Upper lobe of right lung (tissue), 1 donor: ENCODE measurements at regions not wholly inside any gene's neighbourhood (a gene's known extent, or its start where the extent isn't known, plus 50 kb on each side); places are given as distances from the start of the nearest gene placed in this dataset.

Source experiments
- ATAC-seq: fragments of 200-7000 bp; cut with Tn5 transposase; one replicate; pipeline ENCODE4 v1.9.1; 2020; ENCODE audit warnings: mild to moderate bottlenecking, moderate library complexity
- DNase-seq: peaks from one replicate; pipeline ENCODE4 v3.0.0-alpha.2; 2020
- H3K27ac ChIP-seq: fragments of 200-600 bp; one replicate; pipeline ENCODE4 v1.8.0; 2022
- H3K27me3 ChIP-seq: fragments of 200-600 bp; one replicate; pipeline ENCODE4 v1.8.0; 2022; ENCODE audit warnings: mild to moderate bottlenecking
- H3K36me3 ChIP-seq: fragments of 200-600 bp; one replicate; pipeline ENCODE4 v1.8.0; 2022
- H3K4me1 ChIP-seq: fragments of 200-600 bp; one replicate; pipeline ENCODE4 v1.8.0; 2022
- H3K4me3 ChIP-seq: fragments of 200-600 bp; one replicate; pipeline ENCODE4 v1.8.0; 2022; ENCODE audit warnings: mild to moderate bottlenecking
- H3K9me3 ChIP-seq: fragments of 200-600 bp; one replicate; pipeline ENCODE4 v1.8.0; 2022
- CTCF ChIP-seq: fragments of 200-600 bp; IDR thresholded peaks from one replicate; pipeline ENCODE4 v1.8.0; 2022; ENCODE audit warnings: antibody characterized with exemption
- intact Hi-C: fragments of 100-400 bp; cut with DNase I; formaldehyde crosslinking; loops from one replicate; pipeline ENCODE4 v1.11.0; 2022
- donor health status: DM: no; HTN: yes; CAD: no; lungs with severe emphysema.

DNA sequence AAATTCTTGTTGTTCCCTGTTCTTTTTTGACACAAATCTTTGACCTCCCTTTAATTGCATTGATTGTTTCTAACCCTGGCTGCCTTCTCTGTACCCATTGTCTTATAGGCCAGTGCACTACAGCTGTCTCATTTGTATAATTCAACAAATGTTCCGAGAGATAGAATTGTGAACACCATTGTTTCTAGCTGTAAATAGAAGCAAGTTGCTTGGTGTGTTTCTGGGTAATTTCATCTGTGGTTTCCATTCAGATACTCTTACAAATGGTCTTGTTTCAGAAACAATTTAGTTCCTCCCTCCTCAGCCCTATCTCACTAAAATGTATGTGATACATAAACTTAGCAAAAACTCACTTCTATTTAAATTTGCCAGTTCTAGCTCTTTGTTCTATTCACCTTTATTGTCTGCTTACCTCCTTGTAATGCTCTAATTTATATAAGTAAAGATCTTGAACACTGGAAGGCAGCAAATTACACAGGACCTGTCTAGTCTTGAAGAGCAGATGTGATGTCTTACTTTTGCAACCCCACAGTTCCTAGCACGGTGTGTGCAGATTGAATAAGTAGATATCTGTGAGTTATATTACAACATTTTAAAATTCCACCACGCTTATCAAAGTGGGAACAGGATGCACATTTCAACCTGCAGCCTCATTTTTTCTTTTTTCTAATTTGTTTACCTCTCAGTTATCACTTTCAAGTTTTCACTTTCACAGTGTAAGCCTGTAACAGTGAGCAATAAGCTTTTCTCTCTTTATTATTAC is 515.6 kb upstream of the ZP4 start:
- no peak overlapping the region for H3K4me3 ChIP-seq
- intact Hi-C loops, result no loop called here
- no peaks in the 10 kb centered on the region for H3K4me1 ChIP-seq
- H3K9me3 ChIP-seq, result no peaks in the 10 kb centered on the region
- ATAC-seq (no peak), DNase-seq (no peak)
- no peaks in the 10 kb centered on the region for H3K27me3 ChIP-seq
- H3K27ac ChIP-seq, result no peak overlapping the region
- H3K36me3 ChIP-seq, result no peaks in the 10 kb centered on the region
- TF ChIP-seq CTCF, result no peak

DNA sequence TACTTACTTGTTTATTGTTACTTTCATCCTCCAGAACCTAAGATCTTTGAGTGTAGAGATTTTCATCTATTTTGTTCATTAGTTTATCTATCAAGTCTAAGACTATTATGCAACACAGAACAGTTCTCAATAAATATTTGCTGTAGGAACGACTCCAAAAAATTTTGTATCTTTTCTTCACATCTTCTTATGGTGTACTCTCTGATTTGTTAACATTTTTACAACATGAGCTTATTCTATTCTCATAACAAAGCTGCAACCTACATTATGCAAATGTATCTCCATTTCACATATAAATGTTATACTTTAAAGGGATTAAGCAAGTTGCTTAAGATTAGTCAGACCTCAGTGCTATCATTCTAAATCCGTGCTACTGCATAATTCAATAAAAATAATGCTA is 514.2 kb upstream of the ZP4 start:
- no peaks in the 10 kb centered on the region for H3K9me3 ChIP-seq
- DNase-seq (no peak), ATAC-seq (no peak)
- no peaks in the 10 kb centered on the region for H3K27me3 ChIP-seq
- H3K4me3 ChIP-seq, result no peak overlapping the region
- no peak overlapping the region for H3K27ac ChIP-seq
- H3K36me3 ChIP-seq, result no peaks in the 10 kb centered on the region
- no peak for TF ChIP-seq CTCF
- intact Hi-C loops, result no loop called here
- no peaks in the 10 kb centered on the region for H3K4me1 ChIP-seq

DNA sequence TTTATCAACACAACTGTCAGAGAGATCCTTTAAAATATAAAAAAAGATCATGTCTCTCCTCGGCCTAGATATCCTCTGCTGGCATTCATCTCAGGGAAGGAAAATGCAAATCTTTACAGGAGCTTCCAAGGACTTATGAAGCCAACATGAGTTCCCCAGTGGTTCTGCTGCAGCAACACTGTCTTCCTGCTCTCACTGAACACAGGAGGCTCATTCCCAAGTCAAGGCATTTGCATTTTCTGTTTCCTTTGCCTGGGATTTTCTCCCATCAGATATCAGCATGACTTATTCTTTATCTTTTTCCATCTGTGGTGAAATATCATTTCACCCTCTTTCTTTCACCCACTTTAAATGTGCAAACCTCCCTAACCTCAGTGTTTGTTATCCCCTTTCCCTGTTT is 513.8 kb upstream of the ZP4 start:
- ATAC-seq, result no peak
- Histone ChIP-seq H3K27me3 (no peaks in the 10 kb centered on the region), H3K36me3 (no peaks in the 10 kb centered on the region), H3K4me3 (no peak overlapping the region), H3K9me3 (no peaks in the 10 kb centered on the region), H3K27ac (no peak overlapping the region), H3K4me1 (no peaks in the 10 kb centered on the region)
- no peak for DNase-seq
- intact Hi-C loops, result no loop called here
- TF ChIP-seq CTCF, result no peak

GRCh38 chr1:238401144-238401543 is 510.4 kb upstream of the ZP4 start:
- H3K27ac ChIP-seq, result no peak overlapping the region
- no peaks in the 10 kb centered on the region for H3K36me3 ChIP-seq
- ATAC-seq (no peak), DNase-seq (no peak)
- no peak for TF ChIP-seq CTCF
- no peaks in the 10 kb centered on the region for H3K4me1 ChIP-seq
- H3K27me3 ChIP-seq, result no peaks in the 10 kb centered on the region
- intact Hi-C loops, result no loop called here
- no peaks in the 10 kb centered on the region for H3K9me3 ChIP-seq
- H3K4me3 ChIP-seq, result no peak overlapping the region

DNA sequence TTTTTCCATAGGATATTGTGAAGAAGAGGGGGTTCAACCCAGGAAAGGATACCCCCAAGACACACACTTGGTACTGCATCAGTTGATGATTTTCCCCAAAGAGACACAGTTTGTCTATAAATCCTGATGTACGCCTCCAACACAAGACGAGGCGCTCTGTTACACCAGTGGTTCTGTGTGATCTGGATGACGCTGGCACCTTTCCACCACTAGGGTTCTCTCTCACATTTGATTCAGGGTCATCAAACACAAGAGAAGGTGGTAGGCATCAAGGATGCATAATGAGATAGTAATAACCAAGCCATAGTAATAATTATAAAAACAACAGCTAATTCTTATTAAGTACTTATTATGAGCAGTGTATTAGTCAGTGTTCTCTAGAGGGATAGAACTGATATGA is 508.8 kb upstream of the ZP4 start:
- H3K4me1 ChIP-seq, result no peaks in the 10 kb centered on the region
- H3K27me3 ChIP-seq, result no peaks in the 10 kb centered on the region
- no peaks in the 10 kb centered on the region for H3K9me3 ChIP-seq
- ATAC-seq (no peak), DNase-seq (no peak)
- intact Hi-C loops, result no loop called here
- H3K4me3 ChIP-seq, result no peak overlapping the region
- no peaks in the 10 kb centered on the region for H3K36me3 ChIP-seq
- no peak overlapping the region for H3K27ac ChIP-seq
- no peak for TF ChIP-seq CTCF

DNA sequence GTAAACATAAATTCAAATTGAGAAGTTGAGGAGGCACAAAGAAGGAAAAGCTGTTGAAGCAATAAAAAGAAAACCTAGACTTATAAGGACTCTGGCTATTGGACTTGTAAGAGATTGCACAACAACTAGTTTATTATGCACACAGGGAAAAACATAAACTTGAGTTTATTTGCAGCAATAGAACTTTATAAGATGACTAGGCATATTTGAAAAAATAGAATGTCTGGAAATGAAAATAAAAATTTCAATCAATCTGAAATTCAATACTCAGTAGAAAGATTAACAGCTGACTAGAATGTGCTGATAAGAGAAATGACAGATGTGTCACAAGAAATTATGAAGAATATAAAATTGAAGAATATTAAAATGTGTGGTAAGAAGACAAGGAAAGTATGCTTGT is 505.4 kb upstream of the ZP4 start:
- Histone ChIP-seq H3K9me3 (no peaks in the 10 kb centered on the region), H3K4me1 (no peaks in the 10 kb centered on the region), H3K36me3 (no peaks in the 10 kb centered on the region), H3K27me3 (no peaks in the 10 kb centered on the region), H3K27ac (no peak overlapping the region), H3K4me3 (no peak overlapping the region)
- no peak for TF ChIP-seq CTCF
- DNase-seq (no peak), ATAC-seq (no peak)
- intact Hi-C loops, result no loop called here
